ENCODE measurements at regions not wholly inside any gene's neighbourhood (a gene's known extent, or its start where the extent isn't known, plus 50 kb on each side); places are given as distances from the start of the nearest gene placed in this dataset.
"Not testable (repeated sequence)": the region's sequence is repeated elsewhere in the genome, so short reads cannot be mapped to it uniquely, and the experiment has no call there.

DNA sequence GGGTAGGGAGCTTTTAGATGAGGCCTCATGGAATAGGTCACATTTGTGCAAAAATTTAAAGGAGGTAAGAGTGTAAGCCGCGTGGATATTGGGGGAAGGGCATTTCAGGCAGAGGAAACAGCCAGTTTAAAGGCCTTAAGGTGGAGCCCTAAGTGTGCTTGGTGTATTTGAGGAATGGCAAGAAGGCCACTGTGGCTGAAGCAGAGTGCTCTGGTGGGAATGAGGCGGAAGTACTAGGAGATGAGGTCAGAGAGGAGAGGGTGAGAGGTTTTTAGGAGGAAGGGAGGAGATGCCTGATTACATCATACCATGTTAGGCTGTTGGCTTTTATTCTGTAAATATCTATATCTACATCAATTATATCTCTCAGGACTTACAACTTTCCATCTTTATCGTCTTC lies 75.3 kb downstream of the SRGAP2 start:
- H3K9me3 Mint-ChIP-seq; H3K36me3 ChIP-seq (ENCODE audit: insufficient read depth, low read length); H3K4me3 ChIP-seq (ENCODE audit: low read length); H3K4me3 Mint-ChIP-seq; H3K27me3 ChIP-seq (ENCODE audit: control insufficient read depth in 1 of 2, insufficient read depth in 2 of 2, low read length in 2 of 2); POLR2A ChIA-PET; H3K9me3 ChIP-seq (ENCODE audit: control insufficient read depth in 1 of 2, insufficient read depth in 1 of 2, low read length in 2 of 2); H3K4me1 ChIP-seq (ENCODE audit: insufficient read depth, low read length); ATAC-seq (ENCODE audit: poor library complexity); H3K27ac ChIP-seq (ENCODE audit: low read depth in 1 of 2, low read length in 2 of 2); intact Hi-C loops (cut with DNase I, micrococcal nuclease); H3K36me3 Mint-ChIP-seq (ENCODE audit: low read depth); H3K27ac Mint-ChIP-seq; CTCF ChIA-PET; H3K27me3 Mint-ChIP-seq; H3K4me1 Mint-ChIP-seq (ENCODE audit: low read depth): not testable (repeated sequence)
- peak in 1 of 14 experiments; percentile 2 for DNase-seq

GRCh38 chr1:206280683-206281082 lies 77.3 kb downstream of the SRGAP2 start:
- intact Hi-C loops (cut with DNase I, micrococcal nuclease); H3K36me3 ChIP-seq (ENCODE audit: insufficient read depth, low read length); DNase-seq; H3K27me3 ChIP-seq (ENCODE audit: control insufficient read depth in 1 of 2, insufficient read depth in 2 of 2, low read length in 2 of 2); H3K4me1 ChIP-seq (ENCODE audit: insufficient read depth, low read length); H3K27ac ChIP-seq (ENCODE audit: low read depth in 1 of 2, low read length in 2 of 2); H3K36me3 Mint-ChIP-seq (ENCODE audit: low read depth); H3K9me3 Mint-ChIP-seq; H3K4me1 Mint-ChIP-seq (ENCODE audit: low read depth); H3K4me3 Mint-ChIP-seq; CTCF ChIA-PET; POLR2A ChIA-PET; H3K27ac Mint-ChIP-seq; H3K9me3 ChIP-seq (ENCODE audit: control insufficient read depth in 1 of 2, insufficient read depth in 1 of 2, low read length in 2 of 2); H3K27me3 Mint-ChIP-seq; H3K4me3 ChIP-seq (ENCODE audit: low read length); ATAC-seq (ENCODE audit: poor library complexity): not testable (repeated sequence)

DNA sequence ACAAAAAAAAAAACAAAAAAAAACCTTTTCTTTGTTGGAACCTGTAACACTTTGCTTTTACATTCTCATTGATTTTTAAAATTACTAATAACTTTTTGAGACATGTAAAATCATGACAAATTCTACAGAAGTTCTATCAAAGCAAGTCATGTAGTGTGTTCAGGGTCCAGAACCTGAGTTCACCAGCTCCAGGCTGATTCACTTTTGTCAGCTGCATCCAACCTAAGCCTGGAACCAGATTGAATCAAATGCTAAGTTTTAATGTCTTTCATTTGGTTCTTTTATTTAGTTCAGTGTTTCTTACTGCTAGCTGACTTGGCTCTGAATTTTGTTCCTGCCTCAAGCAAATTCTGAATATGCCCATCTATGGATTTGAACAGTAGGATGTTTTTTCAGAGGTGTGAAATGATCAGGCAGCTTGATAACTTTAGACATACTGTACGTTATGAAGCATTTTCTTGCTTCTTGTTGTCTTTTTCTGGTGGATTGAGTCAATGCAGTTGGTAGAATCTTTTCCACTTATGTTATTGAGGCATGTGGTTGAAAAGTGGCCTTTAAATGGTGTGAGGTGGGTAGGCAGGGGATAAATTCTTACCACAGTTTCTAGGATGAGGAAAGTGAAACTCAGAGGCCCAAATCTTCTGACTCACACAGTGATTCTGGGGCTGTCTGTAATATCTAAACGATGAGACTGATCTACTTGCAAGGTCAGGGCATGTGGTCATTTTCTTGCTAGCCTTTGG lies 78.7 kb downstream of the SRGAP2 start:
- intact Hi-C loops (cut with DNase I, micrococcal nuclease); H3K4me3 ChIP-seq (ENCODE audit: low read length); DNase-seq; H3K27me3 ChIP-seq (ENCODE audit: control insufficient read depth in 1 of 2, insufficient read depth in 2 of 2, low read length in 2 of 2); H3K4me1 ChIP-seq (ENCODE audit: insufficient read depth, low read length); H3K9me3 ChIP-seq (ENCODE audit: control insufficient read depth in 1 of 2, insufficient read depth in 1 of 2, low read length in 2 of 2); H3K27me3 Mint-ChIP-seq; H3K36me3 Mint-ChIP-seq (ENCODE audit: low read depth); H3K27ac Mint-ChIP-seq; H3K9me3 Mint-ChIP-seq; CTCF ChIA-PET; H3K4me3 Mint-ChIP-seq; H3K36me3 ChIP-seq (ENCODE audit: insufficient read depth, low read length); POLR2A ChIA-PET; H3K27ac ChIP-seq (ENCODE audit: low read depth in 1 of 2, low read length in 2 of 2); H3K4me1 Mint-ChIP-seq (ENCODE audit: low read depth): not testable (repeated sequence)
- ATAC-seq (ENCODE audit: poor library complexity) = peak; percentile 26

DNA sequence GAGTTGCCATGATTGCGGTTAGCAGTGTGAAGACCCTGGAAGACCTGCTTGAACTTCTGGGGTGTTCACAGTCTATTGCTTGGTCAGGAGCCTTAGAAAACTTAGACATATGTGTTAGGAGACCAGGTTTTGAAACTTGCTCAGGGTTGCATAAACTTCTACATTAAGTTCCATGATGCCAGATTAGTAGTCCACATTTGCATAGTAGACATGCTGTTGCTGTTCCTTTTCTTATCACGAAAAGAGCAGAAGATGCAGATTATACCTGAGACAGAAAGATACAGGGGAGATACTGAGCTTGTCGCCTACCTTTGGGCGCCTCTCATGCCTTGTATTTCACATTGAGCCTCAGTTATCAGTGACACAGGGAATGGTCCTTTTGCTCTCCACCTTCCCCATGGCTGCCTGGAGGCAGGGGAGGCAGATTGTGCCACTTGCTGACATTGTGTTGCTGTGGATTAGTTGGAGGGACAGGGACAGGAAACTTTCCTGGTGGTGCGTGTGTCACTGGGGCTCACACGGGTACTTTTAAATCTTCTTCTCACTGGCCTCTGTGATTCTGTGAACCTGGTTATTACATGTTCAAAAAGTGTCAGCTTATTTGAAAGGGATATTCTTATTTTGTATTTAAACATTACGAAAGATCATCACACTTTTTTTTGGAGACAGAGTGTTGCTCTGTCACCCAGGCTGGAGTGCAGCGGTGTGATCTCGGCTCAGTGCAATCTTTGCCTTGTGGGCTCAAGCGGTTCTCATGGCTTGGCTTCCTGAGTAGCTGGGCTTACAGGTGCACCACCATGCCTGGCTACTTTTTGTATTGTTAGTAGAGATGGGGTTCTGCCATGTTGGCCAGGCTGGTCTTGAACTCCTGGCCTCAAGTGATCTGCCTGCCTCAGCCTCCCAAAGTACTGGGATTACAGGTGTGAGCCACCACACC lies 82.0 kb downstream of the SRGAP2 start:
- H3K27me3 ChIP-seq (ENCODE audit: control insufficient read depth in 1 of 2, insufficient read depth in 2 of 2, low read length in 2 of 2); H3K4me3 Mint-ChIP-seq; ATAC-seq (ENCODE audit: poor library complexity); H3K9me3 ChIP-seq (ENCODE audit: control insufficient read depth in 1 of 2, insufficient read depth in 1 of 2, low read length in 2 of 2); CTCF ChIA-PET; H3K36me3 ChIP-seq (ENCODE audit: insufficient read depth, low read length); H3K36me3 Mint-ChIP-seq (ENCODE audit: low read depth); H3K27ac ChIP-seq (ENCODE audit: low read depth in 1 of 2, low read length in 2 of 2); H3K9me3 Mint-ChIP-seq; H3K4me1 Mint-ChIP-seq (ENCODE audit: low read depth); POLR2A ChIA-PET; H3K4me3 ChIP-seq (ENCODE audit: low read length); H3K27me3 Mint-ChIP-seq; H3K4me1 ChIP-seq (ENCODE audit: insufficient read depth, low read length); H3K27ac Mint-ChIP-seq; intact Hi-C loops (cut with DNase I, micrococcal nuclease); DNase-seq: not testable (repeated sequence)

DNA sequence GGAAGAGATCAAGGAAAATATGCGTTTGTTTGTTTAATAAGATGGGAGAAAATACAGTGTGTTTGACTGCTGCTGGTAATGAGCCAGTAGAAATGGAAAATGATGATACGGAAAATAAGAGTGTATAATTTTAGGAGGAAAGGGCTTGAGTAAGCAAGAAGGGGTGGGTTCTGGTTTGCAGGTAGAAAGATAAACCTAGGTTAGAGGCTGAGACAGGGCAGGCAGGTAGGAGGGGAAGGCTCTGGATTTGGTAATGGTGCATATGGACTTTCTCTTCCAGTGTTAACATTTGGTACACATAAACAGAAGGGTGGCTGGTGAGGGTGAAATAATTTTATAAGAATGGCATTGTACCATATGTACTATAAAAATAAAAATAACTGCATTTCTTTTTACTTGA lies 84.4 kb downstream of the SRGAP2 start:
- H3K27me3 Mint-ChIP-seq; CTCF ChIA-PET; H3K9me3 Mint-ChIP-seq; H3K36me3 ChIP-seq (ENCODE audit: insufficient read depth, low read length); H3K9me3 ChIP-seq (ENCODE audit: control insufficient read depth in 1 of 2, insufficient read depth in 1 of 2, low read length in 2 of 2); DNase-seq; ATAC-seq (ENCODE audit: poor library complexity); intact Hi-C loops (cut with DNase I, micrococcal nuclease); H3K27me3 ChIP-seq (ENCODE audit: control insufficient read depth in 1 of 2, insufficient read depth in 2 of 2, low read length in 2 of 2); H3K4me1 ChIP-seq (ENCODE audit: insufficient read depth, low read length); H3K4me1 Mint-ChIP-seq (ENCODE audit: low read depth); H3K36me3 Mint-ChIP-seq (ENCODE audit: low read depth); H3K27ac ChIP-seq (ENCODE audit: low read depth in 1 of 2, low read length in 2 of 2); POLR2A ChIA-PET; H3K27ac Mint-ChIP-seq; H3K4me3 Mint-ChIP-seq; H3K4me3 ChIP-seq (ENCODE audit: low read length): not testable (repeated sequence)

- POLR2A ChIA-PET; H3K4me3 ChIP-seq (ENCODE audit: low read length); intact Hi-C loops (cut with DNase I, micrococcal nuclease); H3K4me1 Mint-ChIP-seq (ENCODE audit: low read depth); H3K27ac Mint-ChIP-seq; CTCF ChIA-PET; H3K9me3 ChIP-seq (ENCODE audit: control insufficient read depth in 1 of 2, insufficient read depth in 1 of 2, low read length in 2 of 2); H3K27me3 ChIP-seq (ENCODE audit: control insufficient read depth in 1 of 2, insufficient read depth in 2 of 2, low read length in 2 of 2); H3K4me1 ChIP-seq (ENCODE audit: insufficient read depth, low read length); H3K27me3 Mint-ChIP-seq; H3K9me3 Mint-ChIP-seq; H3K4me3 Mint-ChIP-seq; DNase-seq; H3K36me3 ChIP-seq (ENCODE audit: insufficient read depth, low read length); H3K36me3 Mint-ChIP-seq (ENCODE audit: low read depth); H3K27ac ChIP-seq (ENCODE audit: low read depth in 1 of 2, low read length in 2 of 2): not testable (repeated sequence)
- peak; percentile 82 for ATAC-seq (ENCODE audit: poor library complexity)
Measured at GRCh38 chr1:206288453-206288852, 85.1 kb downstream of the SRGAP2 start.
